Gastroesophageal sphincter (tissue), 3 donors: ENCODE measurements at regions not wholly inside any gene's neighbourhood (a gene's known extent, or its start where the extent isn't known, plus 50 kb on each side); places are given as distances from the start of the nearest gene placed in this dataset.

Experiments
- CTCF ChIP-seq, 4 experiments: fragments of 200-600 bp in 2 of 4; fragments of 450-650 bp in 2 of 4; sonication (generic) in 1 of 4; IDR thresholded peaks; one replicate each; pipeline ENCODE4 v1.5.1; 2017 to 2019; ENCODE audit warnings: antibody characterized with exemption in 4 of 4, mild to moderate bottlenecking in 2 of 4, moderate library complexity in 2 of 4
- POLR2AphosphoS5 ChIP-seq: sonication (generic); formaldehyde crosslinking; IDR thresholded peaks from one replicate; pipeline ENCODE4 v1.6.1; 2017; ENCODE audit warnings: antibody characterized with exemption

DNA sequence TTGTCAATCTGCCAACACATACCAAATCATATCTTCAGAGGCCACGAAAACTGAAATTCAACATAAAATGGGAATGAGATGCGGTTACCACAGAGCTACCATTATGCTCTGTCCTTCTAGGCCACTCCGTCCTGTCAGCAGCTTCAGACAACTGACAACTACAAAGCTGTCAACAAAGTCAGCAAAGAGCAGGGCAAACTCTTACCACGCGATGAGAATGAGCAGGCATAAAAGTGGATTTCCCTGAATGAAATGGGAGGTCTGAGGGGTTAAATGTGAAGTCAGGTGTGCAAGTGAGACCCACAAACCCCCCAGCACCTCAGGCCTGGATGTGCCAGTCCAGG, 130.1 kb downstream of the LNPK start:
- TF ChIP-seq CTCF (IDR thresholded peaks at IDR 0.05) (no peak), POLR2AphosphoS5 (no peak)
